Prostate gland (tissue), 2 donors: ENCODE measurements at regions not wholly inside any gene's neighbourhood (a gene's known extent, or its start where the extent isn't known, plus 50 kb on each side); places are given as distances from the start of the nearest gene placed in this dataset.

Source experiments
- DNase-seq: peaks from one replicate; pipeline ENCODE4 v3.0.0-alpha.2; 2019; ENCODE audit warnings: low spot score
- H3K27ac ChIP-seq, 2 donors: fragments of 200-600 bp; sonication (generic); 2 replicates each; pipeline ENCODE4 v1.5.1; 2017 to 2019
- H3K27me3 ChIP-seq: fragments of 200-600 bp; sonication (generic); replicated peaks from 2 replicates; pipeline ENCODE4 v1.5.1; 2019; ENCODE audit not compliant: insufficient read depth
- H3K36me3 ChIP-seq, 2 donors: fragments of 200-600 bp; sonication (generic); 1 replicate in 1 of 2; 2 replicates in 1 of 2; pipeline versions ENCODE4 v1.5.1 to v1.8.1; 2017 to 2019
- H3K4me1 ChIP-seq: fragments of 200-600 bp; sonication (generic); replicated peaks from 2 replicates; pipeline ENCODE4 v1.5.1; 2019
- H3K4me3 ChIP-seq, 2 donors: fragments of 200-600 bp; sonication (generic); 2 replicates each; pipeline ENCODE4 v1.5.1; 2017 to 2019
- H3K9me3 ChIP-seq: fragments of 200-600 bp; sonication (generic); 2 replicates; pipeline ENCODE4 v1.5.1; 2017
- POLR2A ChIP-seq: fragments of 450-650 bp; IDR thresholded peaks from one replicate; pipeline ENCODE4 v1.6.1; 2016; ENCODE audit warnings: antibody characterized with exemption, mild to moderate bottlenecking
- POLR2AphosphoS5 ChIP-seq: sonication (generic); formaldehyde crosslinking; IDR thresholded peaks from one replicate; pipeline ENCODE4 v1.6.1; 2017; ENCODE audit warnings: antibody characterized with exemption
- WGBS: methylation state at CpG from one replicate; pipeline ENCODE4 v1.1.5; 2018; 5-methylcytosine and 5-hydroxymethylcytosine counted together
- intact Hi-C: fragments of 100-400 bp; cut with DNase I; formaldehyde crosslinking; loops from one replicate; pipeline ENCODE4 v1.14.2; 2022
- TF ChIP-seq, protein P1 (sequence below), 4 experiments: fragments of 200-600 bp in 2 of 4; fragments of 450-650 bp in 2 of 4; sonication (generic) in 2 of 4; IDR thresholded peaks; 1 replicate in 3 of 4; 2 replicates in 1 of 4; pipeline ENCODE4 v1.5.1; 2016 to 2019; ENCODE audit warnings: antibody characterized with exemption in 4 of 4, mild to moderate bottlenecking in 2 of 4, moderate library complexity in 2 of 4

DNA sequence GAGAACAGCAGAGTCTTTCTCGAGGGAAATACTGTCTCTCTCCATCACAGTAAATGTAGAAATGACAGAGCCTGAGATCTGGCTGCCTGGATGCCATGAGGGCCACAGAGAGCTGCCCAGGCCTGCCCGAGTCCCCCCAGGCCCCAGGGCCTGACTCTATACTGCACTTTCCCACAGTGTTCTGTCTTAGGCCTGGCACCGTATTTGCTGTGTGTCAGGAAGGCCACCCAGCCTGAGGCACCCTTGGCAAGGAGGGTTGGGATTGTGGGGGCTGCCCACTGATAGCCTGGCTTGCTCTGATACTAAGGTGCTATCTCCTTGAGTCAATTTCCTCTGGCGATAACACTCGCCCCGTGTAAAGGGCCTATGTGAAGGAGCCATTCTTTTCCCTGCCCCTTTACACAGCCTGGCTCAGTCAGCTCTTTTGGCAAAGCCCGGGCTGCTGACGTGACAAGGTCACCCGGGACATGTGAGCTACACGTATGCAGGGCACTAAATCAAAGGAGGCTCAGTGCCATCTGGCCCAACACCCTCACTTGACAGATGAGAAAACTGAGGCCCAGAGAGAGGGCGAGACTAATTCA, 630.1 kb upstream of the KLF4 start:
- no peak for TF ChIP-seq POLR2A
- TF ChIP-seq, protein P1, sequence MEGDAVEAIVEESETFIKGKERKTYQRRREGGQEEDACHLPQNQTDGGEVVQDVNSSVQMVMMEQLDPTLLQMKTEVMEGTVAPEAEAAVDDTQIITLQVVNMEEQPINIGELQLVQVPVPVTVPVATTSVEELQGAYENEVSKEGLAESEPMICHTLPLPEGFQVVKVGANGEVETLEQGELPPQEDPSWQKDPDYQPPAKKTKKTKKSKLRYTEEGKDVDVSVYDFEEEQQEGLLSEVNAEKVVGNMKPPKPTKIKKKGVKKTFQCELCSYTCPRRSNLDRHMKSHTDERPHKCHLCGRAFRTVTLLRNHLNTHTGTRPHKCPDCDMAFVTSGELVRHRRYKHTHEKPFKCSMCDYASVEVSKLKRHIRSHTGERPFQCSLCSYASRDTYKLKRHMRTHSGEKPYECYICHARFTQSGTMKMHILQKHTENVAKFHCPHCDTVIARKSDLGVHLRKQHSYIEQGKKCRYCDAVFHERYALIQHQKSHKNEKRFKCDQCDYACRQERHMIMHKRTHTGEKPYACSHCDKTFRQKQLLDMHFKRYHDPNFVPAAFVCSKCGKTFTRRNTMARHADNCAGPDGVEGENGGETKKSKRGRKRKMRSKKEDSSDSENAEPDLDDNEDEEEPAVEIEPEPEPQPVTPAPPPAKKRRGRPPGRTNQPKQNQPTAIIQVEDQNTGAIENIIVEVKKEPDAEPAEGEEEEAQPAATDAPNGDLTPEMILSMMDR (IDR thresholded peaks at IDR 0.05), result no peak
- no peak for TF ChIP-seq POLR2AphosphoS5
- WGBS, result 94% methylated on average over 11 of the region's 11 CpGs
- no peaks in the 10 kb centered on the region for H3K9me3 ChIP-seq
- no peaks in the 10 kb centered on the region for H3K4me1 ChIP-seq
- intact Hi-C loops, result no loop called here
- H3K36me3 ChIP-seq, result no peaks in the 10 kb centered on the region
- no peak overlapping the region for H3K27ac ChIP-seq
- H3K4me3 ChIP-seq, result no peak overlapping the region
- no peak for DNase-seq
- H3K27me3 ChIP-seq, result no peaks in the 10 kb centered on the region

DNA sequence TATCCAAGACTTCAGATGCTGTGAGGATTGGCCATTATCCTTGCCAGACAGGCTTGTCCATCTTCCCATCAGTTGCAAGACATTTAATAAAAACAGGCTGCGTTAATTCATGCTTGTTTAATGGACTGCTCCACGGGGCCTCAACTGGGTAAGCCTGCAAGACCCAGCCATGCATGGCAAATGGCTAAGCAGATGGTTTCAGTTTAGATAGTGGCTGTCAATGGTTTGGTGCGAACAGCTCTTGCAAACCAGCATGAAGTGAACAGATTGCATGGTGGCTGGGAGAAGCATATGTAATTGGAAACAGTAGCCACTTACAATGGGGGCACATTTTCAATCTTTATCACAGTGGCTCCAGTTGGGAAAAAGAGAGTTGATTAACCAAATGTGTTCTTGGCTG, 628.2 kb upstream of the KLF4 start:
- Histone ChIP-seq H3K4me1 (no peaks in the 10 kb centered on the region), H3K27ac (no peak overlapping the region), H3K4me3 (no peak overlapping the region), H3K9me3 (no peaks in the 10 kb centered on the region), H3K27me3 (no peaks in the 10 kb centered on the region), H3K36me3 (no peaks in the 10 kb centered on the region)
- no peak for DNase-seq
- intact Hi-C loops, result no loop called here
- WGBS, result 73% methylated on average over 3 of the region's 3 CpGs
- TF ChIP-seq POLR2AphosphoS5, result no peak
- TF ChIP-seq POLR2A, result no peak
- TF ChIP-seq, protein P1 (IDR thresholded peaks at IDR 0.05), result no peak

DNA sequence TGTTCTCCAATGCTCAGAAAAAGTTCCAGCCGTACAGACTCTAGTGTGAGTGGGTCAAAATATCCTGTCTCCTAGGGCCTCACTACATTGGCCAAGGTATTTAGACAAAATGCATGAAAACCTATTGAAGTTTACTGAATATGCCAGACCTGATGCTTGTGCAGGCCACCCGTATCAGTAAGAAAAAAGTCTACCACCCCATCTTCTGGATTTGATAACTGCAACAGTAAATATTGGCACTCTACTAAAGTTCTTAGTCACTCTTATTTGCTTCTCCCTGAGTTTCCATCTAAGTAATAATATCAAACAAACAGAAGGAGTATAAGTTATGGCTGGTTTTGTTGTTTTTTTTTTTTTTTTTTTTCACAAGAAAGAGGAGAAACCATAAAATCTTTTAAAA, 627.7 kb upstream of the KLF4 start:
- Histone ChIP-seq H3K36me3 (no peaks in the 10 kb centered on the region), H3K9me3 (no peaks in the 10 kb centered on the region), H3K27me3 (no peaks in the 10 kb centered on the region), H3K27ac (no peak overlapping the region), H3K4me3 (no peak overlapping the region), H3K4me1 (no peaks in the 10 kb centered on the region)
- no peak for DNase-seq
- intact Hi-C loops, result no loop called here
- WGBS, result 93% methylated on average over 2 of the region's 2 CpGs
- TF ChIP-seq POLR2AphosphoS5 (no peak), POLR2A (no peak)
- TF ChIP-seq, protein P1 (IDR thresholded peaks at IDR 0.05), result no peak

DNA sequence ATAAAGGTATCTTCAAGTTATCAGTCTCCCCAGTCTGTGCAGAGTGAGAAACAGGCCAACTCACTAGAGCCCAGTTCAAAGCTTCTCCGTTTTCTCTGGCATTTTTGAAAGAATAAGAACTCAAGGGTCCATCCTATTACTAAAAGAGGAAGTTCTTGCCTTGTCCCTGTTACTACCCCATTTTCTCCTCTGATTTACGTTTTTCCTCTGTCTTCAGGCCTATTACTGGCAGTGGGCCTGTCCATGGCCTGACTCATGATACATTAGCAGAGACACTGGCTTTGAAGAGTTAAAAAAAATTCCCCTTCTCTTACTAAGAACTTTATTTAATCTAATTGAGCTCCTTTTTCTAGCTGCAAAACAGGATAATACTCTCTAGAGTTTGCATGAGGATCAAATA, 624.0 kb upstream of the KLF4 start:
- H3K36me3 ChIP-seq, result no peaks in the 10 kb centered on the region

More for the DNA sequence above, 624.0 kb upstream of the KLF4 start:
- H3K27me3 ChIP-seq, result no peaks in the 10 kb centered on the region
- H3K4me3 ChIP-seq, result no peak overlapping the region
- no peaks in the 10 kb centered on the region for H3K4me1 ChIP-seq
- 86% methylated on average over 2 of the region's 2 CpGs for WGBS
- no peak for DNase-seq
- H3K27ac ChIP-seq, result no peak overlapping the region
- intact Hi-C loops, result no loop called here
- TF ChIP-seq, protein P1 (IDR thresholded peaks at IDR 0.05), result no peak
- TF ChIP-seq POLR2A (no peak), POLR2AphosphoS5 (no peak)
- no peaks in the 10 kb centered on the region for H3K9me3 ChIP-seq
